Effector CD4-positive, alpha-beta T cell (primary cell): ENCODE measurements at regions not wholly inside any gene's neighbourhood (a gene's known extent, or its start where the extent isn't known, plus 50 kb on each side); places are given as distances from the start of the nearest gene placed in this dataset.

Experiments used
- DNase-seq: peaks from one replicate; pipeline ENCODE4 v3.0.0-alpha.2; 2020

GRCh38 chr3:87390821-87391220, 114.4 kb upstream of the POU1F1 start:
- no peak for DNase-seq

GRCh38 chr3:87390353-87390752, 114.0 kb upstream of the POU1F1 start:
- DNase-seq = no peak

GRCh38 chr3:87375231-87375682, 98.9 kb upstream of the POU1F1 start:
- DNase-seq = no peak

GRCh38 chr3:87370007-87370406, 93.6 kb upstream of the POU1F1 start:
- no peak for DNase-seq

- DNase-seq = no peak
These were observed 91.4 kb upstream of the POU1F1 start for GRCh38 chr3:87367736-87368135.

- DNase-seq = no peak
These were observed 87.3 kb upstream of the POU1F1 start for GRCh38 chr3:87363721-87364120.

GRCh38 chr3:87361956-87362355, 85.6 kb upstream of the POU1F1 start:
- DNase-seq = no peak

GRCh38 chr3:87361271-87361670, 84.9 kb upstream of the POU1F1 start:
- DNase-seq = no peak

GRCh38 chr3:87359826-87360225, 83.4 kb upstream of the POU1F1 start:
- no peak for DNase-seq

- DNase-seq = no peak
These were observed 82.6 kb upstream of the POU1F1 start for GRCh38 chr3:87359025-87359424.

- no peak for DNase-seq
These were observed 81.7 kb upstream of the POU1F1 start for GRCh38 chr3:87358066-87358465.

- DNase-seq = no peak
These were observed 78.0 kb upstream of the POU1F1 start for GRCh38 chr3:87354398-87354797.

- no peak for DNase-seq
These were observed 75.6 kb upstream of the POU1F1 start for GRCh38 chr3:87351937-87352336.

GRCh38 chr3:87350367-87351199, 74.2 kb upstream of the POU1F1 start:
- peak; percentile 4 for DNase-seq

- DNase-seq = no peak
These were observed 73.4 kb upstream of the POU1F1 start for GRCh38 chr3:87349833-87350232.

- no peak for DNase-seq
These were observed 60.4 kb upstream of the POU1F1 start for GRCh38 chr3:87336761-87337160.

GRCh38 chr3:87335931-87336330, 59.5 kb upstream of the POU1F1 start:
- no peak for DNase-seq

- no peak for DNase-seq
These were observed 57.1 kb upstream of the POU1F1 start for GRCh38 chr3:87333393-87333892.

GRCh38 chr3:87332789-87333188, 56.4 kb upstream of the POU1F1 start:
- no peak for DNase-seq

GRCh38 chr3:87329065-87329464, 52.7 kb upstream of the POU1F1 start:
- DNase-seq = no peak
